Suprapubic skin (tissue), 4 donors: ENCODE measurements at regions not wholly inside any gene's neighbourhood (a gene's known extent, or its start where the extent isn't known, plus 50 kb on each side); places are given as distances from the start of the nearest gene placed in this dataset.

Experiments
- DNase-seq, 2 donors: peaks; one replicate each; pipeline ENCODE4 v3.0.0-alpha.2; 2019; ENCODE audit warnings: low spot score in 2 of 2
- H3K27ac ChIP-seq: fragments of 200-600 bp; sonication (generic); one replicate; pipeline ENCODE4 v1.5.1; 2019
- H3K27me3 ChIP-seq: fragments of 200-600 bp; sonication (generic); one replicate; pipeline ENCODE4 v1.5.1; 2019
- H3K36me3 ChIP-seq: fragments of 200-600 bp; sonication (generic); one replicate; pipeline ENCODE4 v1.5.1; 2019
- H3K4me1 ChIP-seq: fragments of 200-600 bp; sonication (generic); one replicate; pipeline ENCODE4 v1.5.1; 2019
- H3K4me3 ChIP-seq: fragments of 200-600 bp; sonication (generic); one replicate; pipeline ENCODE4 v1.5.1; 2019; ENCODE audit warnings: mild to moderate bottlenecking
- H3K9me3 ChIP-seq: fragments of 200-600 bp; sonication (generic); one replicate; pipeline ENCODE4 v1.5.1; 2019
- EP300 ChIP-seq: sonication (generic); formaldehyde crosslinking; IDR thresholded peaks from one replicate; pipeline ENCODE4 v1.6.1; 2017; ENCODE audit warnings: antibody characterized with exemption
- POLR2A ChIP-seq, 2 donors: fragments of 450-650 bp; IDR thresholded peaks; one replicate each; pipeline ENCODE4 v1.6.1; 2017; ENCODE audit warnings: antibody characterized with exemption in 2 of 2, mild to moderate bottlenecking in 2 of 2, moderate library complexity in 2 of 2
- POLR2AphosphoS5 ChIP-seq, 3 donors: sonication (generic); formaldehyde crosslinking; IDR thresholded peaks; one replicate each; pipeline ENCODE4 v1.6.1; 2017; ENCODE audit warnings: antibody characterized with exemption in 3 of 3
- WGBS: methylation state at CpG from one replicate; pipeline ENCODE4 v1.1.5; 2018; 5-methylcytosine and 5-hydroxymethylcytosine counted together
- TF ChIP-seq, protein P1 (sequence below), 2 donors: fragments of 200-600 bp in 1 of 2; fragments of 450-650 bp in 1 of 2; sonication (generic) in 1 of 2; IDR thresholded peaks; one replicate each; pipeline ENCODE4 v1.5.1; 2016 to 2019; ENCODE audit warnings: antibody characterized with exemption in 2 of 2, mild to moderate bottlenecking in 1 of 2, moderate library complexity in 1 of 2

- TF ChIP-seq, protein P1, sequence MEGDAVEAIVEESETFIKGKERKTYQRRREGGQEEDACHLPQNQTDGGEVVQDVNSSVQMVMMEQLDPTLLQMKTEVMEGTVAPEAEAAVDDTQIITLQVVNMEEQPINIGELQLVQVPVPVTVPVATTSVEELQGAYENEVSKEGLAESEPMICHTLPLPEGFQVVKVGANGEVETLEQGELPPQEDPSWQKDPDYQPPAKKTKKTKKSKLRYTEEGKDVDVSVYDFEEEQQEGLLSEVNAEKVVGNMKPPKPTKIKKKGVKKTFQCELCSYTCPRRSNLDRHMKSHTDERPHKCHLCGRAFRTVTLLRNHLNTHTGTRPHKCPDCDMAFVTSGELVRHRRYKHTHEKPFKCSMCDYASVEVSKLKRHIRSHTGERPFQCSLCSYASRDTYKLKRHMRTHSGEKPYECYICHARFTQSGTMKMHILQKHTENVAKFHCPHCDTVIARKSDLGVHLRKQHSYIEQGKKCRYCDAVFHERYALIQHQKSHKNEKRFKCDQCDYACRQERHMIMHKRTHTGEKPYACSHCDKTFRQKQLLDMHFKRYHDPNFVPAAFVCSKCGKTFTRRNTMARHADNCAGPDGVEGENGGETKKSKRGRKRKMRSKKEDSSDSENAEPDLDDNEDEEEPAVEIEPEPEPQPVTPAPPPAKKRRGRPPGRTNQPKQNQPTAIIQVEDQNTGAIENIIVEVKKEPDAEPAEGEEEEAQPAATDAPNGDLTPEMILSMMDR (IDR thresholded peaks at IDR 0.05), result no peak
- TF ChIP-seq EP300, result no peak
- no peak for TF ChIP-seq POLR2A (IDR thresholded peaks at IDR 0.05)
- TF ChIP-seq POLR2AphosphoS5 (IDR thresholded peaks at IDR 0.05), result no peak
- DNase-seq, result no peak
- H3K9me3 ChIP-seq, result no peaks in the 10 kb centered on the region
- H3K27ac ChIP-seq, result no peak overlapping the region
- H3K27me3 ChIP-seq, result peaks cover 5% of the 10 kb centered on the region
- H3K4me1 ChIP-seq, result no peaks in the 10 kb centered on the region
- H3K36me3 ChIP-seq, result no peaks in the 10 kb centered on the region
- no peak overlapping the region for H3K4me3 ChIP-seq
Observed at GRCh38 chr11:112605093-112605666, 344.5 kb upstream of the PLET1 start.

DNA sequence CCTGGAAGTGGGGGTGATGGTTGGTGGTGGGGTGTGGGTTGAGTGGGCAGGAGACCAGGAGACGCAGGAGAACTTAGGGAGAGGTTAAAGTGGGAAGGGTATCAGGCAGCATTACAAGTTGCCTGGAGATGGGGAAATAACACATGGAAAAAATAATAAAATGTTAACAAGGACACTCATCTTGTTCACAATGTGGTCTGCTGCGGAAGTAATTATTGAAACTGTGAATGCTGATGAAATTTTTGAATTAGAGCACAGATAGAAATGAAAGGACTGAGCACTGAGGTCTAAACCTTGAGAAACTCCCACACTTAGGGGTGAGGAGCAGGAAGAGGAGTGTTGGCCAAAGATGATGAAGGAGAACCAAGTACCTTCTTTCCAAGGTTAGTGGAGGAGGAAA is 346.0 kb upstream of the PLET1 start:
- no peak for DNase-seq
- H3K36me3 ChIP-seq, result no peaks in the 10 kb centered on the region
- H3K4me1 ChIP-seq, result no peaks in the 10 kb centered on the region
- H3K27ac ChIP-seq, result no peak overlapping the region
- H3K27me3 ChIP-seq, result peaks cover 5% of the 10 kb centered on the region
- TF ChIP-seq POLR2AphosphoS5 (IDR thresholded peaks at IDR 0.05) (no peak), POLR2A (IDR thresholded peaks at IDR 0.05) (no peak), EP300 (no peak)
- TF ChIP-seq, protein P1 (IDR thresholded peaks at IDR 0.05), result no peak
- H3K9me3 ChIP-seq, result no peaks in the 10 kb centered on the region
- WGBS, result 83% methylated on average over 2 of the region's 2 CpGs
- H3K4me3 ChIP-seq, result no peak overlapping the region

DNA sequence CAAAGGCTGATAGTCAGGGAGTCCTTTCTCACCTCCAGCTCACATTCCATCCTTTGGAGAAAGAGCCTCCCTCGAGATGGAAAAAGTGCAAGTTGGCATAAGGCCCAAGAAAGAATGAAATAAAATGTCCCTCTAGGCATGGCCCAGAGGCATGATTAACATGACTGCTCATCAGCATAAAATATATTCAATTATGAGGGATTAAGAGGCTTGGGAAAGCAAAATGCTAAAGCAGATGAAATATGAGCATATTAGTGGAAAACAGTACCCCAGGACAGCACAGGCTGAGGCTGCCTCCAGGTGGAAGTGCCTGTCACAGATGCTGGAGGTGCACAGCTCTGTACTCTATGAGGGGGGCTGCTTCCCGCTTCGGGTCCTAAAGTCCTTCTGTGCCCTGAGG is 347.8 kb upstream of the PLET1 start:
- WGBS, result 51% methylated on average over 3 of the region's 3 CpGs
- Histone ChIP-seq H3K4me1 (peaks cover 15% of the 10 kb centered on the region), H3K4me3 (no peak overlapping the region), H3K36me3 (no peaks in the 10 kb centered on the region), H3K27me3 (peaks cover 5% of the 10 kb centered on the region), H3K27ac (no peak overlapping the region), H3K9me3 (no peaks in the 10 kb centered on the region)
- DNase-seq, result no peak
- TF ChIP-seq POLR2AphosphoS5 (IDR thresholded peaks at IDR 0.05) (no peak), POLR2A (IDR thresholded peaks at IDR 0.05) (no peak), EP300 (no peak)
- TF ChIP-seq, protein P1 (IDR thresholded peaks at IDR 0.05), result no peak

DNA sequence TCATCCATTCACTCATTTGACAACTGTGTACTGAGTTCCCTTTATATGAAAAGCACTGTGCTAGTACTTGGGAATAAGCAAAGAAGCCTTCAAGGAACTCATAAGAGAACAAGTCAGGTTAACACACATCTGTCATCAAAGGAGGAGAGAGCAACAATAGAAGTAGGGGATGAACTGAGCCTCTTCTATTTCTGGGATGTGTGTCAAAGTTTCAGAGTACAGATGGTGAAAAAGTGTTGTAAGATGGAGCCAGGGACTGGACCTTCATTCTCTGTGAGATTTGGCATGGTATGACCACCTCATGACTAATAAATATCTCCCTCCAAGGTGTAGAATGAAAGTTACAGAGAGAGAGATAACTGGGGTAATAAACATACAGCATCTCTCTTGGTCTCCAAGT is 349.8 kb upstream of the PLET1 start:
- H3K4me1 ChIP-seq, result peaks cover 15% of the 10 kb centered on the region
- no peak overlapping the region for H3K4me3 ChIP-seq
- no peaks in the 10 kb centered on the region for H3K36me3 ChIP-seq
- no peak for TF ChIP-seq EP300
- TF ChIP-seq, protein P1 (IDR thresholded peaks at IDR 0.05), result no peak
- no peak for TF ChIP-seq POLR2AphosphoS5 (IDR thresholded peaks at IDR 0.05)
- no peak for TF ChIP-seq POLR2A (IDR thresholded peaks at IDR 0.05)
- H3K27me3 ChIP-seq, result peaks cover 5% of the 10 kb centered on the region
- H3K27ac ChIP-seq, result no peak overlapping the region
- H3K9me3 ChIP-seq, result no peaks in the 10 kb centered on the region
- DNase-seq, result no peak

DNA sequence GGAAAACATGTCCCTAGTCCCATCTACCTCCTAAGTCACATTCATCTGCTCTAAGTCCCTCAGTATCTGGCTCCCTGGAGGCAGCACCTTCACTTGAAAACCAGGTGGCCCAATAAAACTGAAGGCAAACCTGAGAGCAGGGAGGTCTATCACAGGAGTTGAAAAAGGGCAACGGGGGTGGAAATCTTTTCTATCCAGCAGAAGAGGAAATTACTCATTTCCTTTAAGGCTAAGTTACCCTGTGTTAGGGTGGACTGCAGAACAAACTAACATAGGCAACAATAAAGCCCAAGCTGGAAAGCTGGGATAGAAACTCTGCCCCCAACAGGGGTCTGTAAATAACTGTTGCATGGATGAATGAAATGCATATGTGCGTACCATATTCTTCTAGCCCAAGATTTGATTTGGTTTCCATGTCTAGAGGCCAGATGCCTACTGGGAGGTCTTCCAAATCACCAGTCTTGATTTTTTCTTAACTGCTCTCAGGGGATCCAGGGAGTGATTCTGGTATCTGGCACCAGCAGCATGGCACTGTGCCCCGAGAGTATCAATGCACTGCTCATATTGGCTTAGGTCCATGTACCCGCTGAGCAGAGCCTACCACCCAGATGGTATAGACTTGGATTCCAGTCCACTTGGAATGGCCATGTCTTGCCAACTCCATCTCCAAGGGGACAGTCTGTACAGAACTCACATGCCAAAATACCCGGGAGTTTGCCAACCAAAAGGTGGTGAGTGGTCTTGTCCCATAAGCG is 350.0 kb upstream of the NCAM1 start:
- peaks cover 5% of the 10 kb centered on the region for H3K27me3 ChIP-seq
- 67% methylated on average over 6 of the region's 6 CpGs for WGBS
- TF ChIP-seq POLR2AphosphoS5 (IDR thresholded peaks at IDR 0.05) (no peak), POLR2A (IDR thresholded peaks at IDR 0.05) (no peak), EP300 (no peak)
- TF ChIP-seq, protein P1 (IDR thresholded peaks at IDR 0.05), result no peak
- no peak overlapping the region for H3K27ac ChIP-seq
- H3K36me3 ChIP-seq, result no peaks in the 10 kb centered on the region
- no peaks in the 10 kb centered on the region for H3K9me3 ChIP-seq
- H3K4me3 ChIP-seq, result no peak overlapping the region
- no peak for DNase-seq
- peaks cover 15% of the 10 kb centered on the region for H3K4me1 ChIP-seq
